GM18951 (cell line): ENCODE measurements at regions not wholly inside any gene's neighbourhood (a gene's known extent, or its start where the extent isn't known, plus 50 kb on each side); places are given as distances from the start of the nearest gene placed in this dataset.
"Not testable (repeated sequence)": the region's sequence is repeated elsewhere in the genome, so short reads cannot be mapped to it uniquely, and the experiment has no call there.

ENCODE experiments used
- POLR2A ChIP-seq: IDR thresholded peaks from 4 replicates; pipeline ENCODE4 v1.6.1; 2011; ENCODE audit warnings: mild to moderate bottlenecking; ENCODE audit not compliant: insufficient read length, insufficient read depth; ENCODE audit errors: extremely low read depth
- in situ Hi-C: fragments of 300-500 bp; cut with MboI; formaldehyde crosslinking; loops from one replicate; pipeline ENCODE4 v1.12.0; 2022; ENCODE audit warnings: low sequenced_read_pairs, mixed read lengths, inconsistent platforms; ENCODE audit not compliant: unreplicated experiment

- TF ChIP-seq POLR2A: no peak
- in situ Hi-C loops: no loop called here
These were observed 1296.7 kb downstream of the SUCLG1 start for GRCh38 chr2:83162421-83162820.

GRCh38 chr2:83160571-83160970, 1298.5 kb downstream of the SUCLG1 start:
- in situ Hi-C loops: no loop called here
- TF ChIP-seq POLR2A: no peak

GRCh38 chr2:83155826-83156225, 1303.3 kb downstream of the SUCLG1 start:
- in situ Hi-C loops: no loop called here
- no peak for TF ChIP-seq POLR2A

GRCh38 chr2:83143946-83144345, 1315.1 kb downstream of the SUCLG1 start:
- TF ChIP-seq POLR2A: no peak
- in situ Hi-C loops: no loop called here

- no peak for TF ChIP-seq POLR2A
- in situ Hi-C loops: no loop called here
These were observed 1316.1 kb downstream of the SUCLG1 start for GRCh38 chr2:83142934-83143333.

GRCh38 chr2:83115606-83116005, 1343.5 kb downstream of the SUCLG1 start:
- no peak for TF ChIP-seq POLR2A
- in situ Hi-C loops: no loop called here

GRCh38 chr2:83115155-83115554, 1343.9 kb downstream of the SUCLG1 start:
- in situ Hi-C loops: no loop called here
- TF ChIP-seq POLR2A: no peak

- in situ Hi-C loops: no loop called here
- TF ChIP-seq POLR2A: no peak
These were observed 1345.1 kb downstream of the SUCLG1 start for GRCh38 chr2:83113953-83114352.

GRCh38 chr2:83112858-83113257, 1346.2 kb downstream of the SUCLG1 start:
- TF ChIP-seq POLR2A: no peak
- in situ Hi-C loops: no loop called here

- no peak for TF ChIP-seq POLR2A
- in situ Hi-C loops: no loop called here
These were observed 1349.8 kb downstream of the SUCLG1 start for GRCh38 chr2:83109284-83109683.

GRCh38 chr2:83106853-83107252, 1352.2 kb downstream of the SUCLG1 start:
- TF ChIP-seq POLR2A: no peak
- in situ Hi-C loops: no loop called here

- TF ChIP-seq POLR2A: no peak
- in situ Hi-C loops: no loop called here
These were observed 1354.9 kb downstream of the SUCLG1 start for GRCh38 chr2:83104202-83104601.

GRCh38 chr2:83103613-83104012, 1355.5 kb downstream of the SUCLG1 start:
- TF ChIP-seq POLR2A: no peak
- in situ Hi-C loops: no loop called here

- in situ Hi-C loops: not testable (repeated sequence)
These were observed 1370.0 kb downstream of the SUCLG1 start for GRCh38 chr2:83089051-83089450.

- TF ChIP-seq POLR2A: no peak
- in situ Hi-C loops: no loop called here
These were observed 1373.2 kb downstream of the SUCLG1 start for GRCh38 chr2:83085869-83086268.
